ENCODE measurements at regions not wholly inside any gene's neighbourhood (a gene's known extent, or its start where the extent isn't known, plus 50 kb on each side); places are given as distances from the start of the nearest gene placed in this dataset.

DNA sequence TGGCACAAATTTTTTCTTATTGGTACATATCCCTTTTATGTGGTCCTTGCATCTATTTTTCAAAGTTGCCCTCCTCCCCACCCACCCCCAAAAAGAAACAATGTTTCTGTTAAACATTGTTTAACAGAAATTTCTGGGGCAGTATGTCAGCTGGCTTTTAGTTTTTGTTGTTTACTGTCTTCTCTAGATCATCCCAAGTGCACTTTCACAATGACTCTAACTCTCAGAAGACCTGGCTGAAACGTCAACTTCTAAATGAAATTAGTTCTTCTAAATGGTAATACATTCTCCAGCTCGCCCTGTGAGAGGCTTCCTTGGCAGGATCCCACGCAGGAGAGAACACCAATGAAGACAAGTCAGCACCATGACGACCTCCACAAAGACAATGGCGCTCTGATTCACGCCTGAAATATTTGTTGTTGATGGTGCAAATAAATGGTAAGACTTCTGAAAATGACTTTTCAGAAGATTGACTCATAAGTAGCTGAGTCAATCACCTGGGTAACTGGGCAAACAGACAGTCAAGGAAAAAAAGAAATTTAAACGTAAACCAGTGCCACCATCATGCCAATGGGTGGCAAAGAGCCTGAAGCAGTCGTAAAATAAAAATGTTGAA lies 293.7 kb downstream of the FZD1 start:
- Mint-ChIP-seq H3K27me3 (ENCODE audit: unreplicated experiment) (peaks cover 2% of the 10 kb centered on the region), H3K9me3 (ENCODE audit: unreplicated experiment) (no peaks in the 10 kb centered on the region), H3K27ac (ENCODE audit: unreplicated experiment) (no peak overlapping the region), H3K4me1 (ENCODE audit: unreplicated experiment) (no peaks in the 10 kb centered on the region), H3K36me3 (ENCODE audit: low read depth, unreplicated experiment) (no peaks in the 10 kb centered on the region), H3K4me3 (ENCODE audit: unreplicated experiment) (no peak overlapping the region)
- TF ChIP-seq, protein P1, sequence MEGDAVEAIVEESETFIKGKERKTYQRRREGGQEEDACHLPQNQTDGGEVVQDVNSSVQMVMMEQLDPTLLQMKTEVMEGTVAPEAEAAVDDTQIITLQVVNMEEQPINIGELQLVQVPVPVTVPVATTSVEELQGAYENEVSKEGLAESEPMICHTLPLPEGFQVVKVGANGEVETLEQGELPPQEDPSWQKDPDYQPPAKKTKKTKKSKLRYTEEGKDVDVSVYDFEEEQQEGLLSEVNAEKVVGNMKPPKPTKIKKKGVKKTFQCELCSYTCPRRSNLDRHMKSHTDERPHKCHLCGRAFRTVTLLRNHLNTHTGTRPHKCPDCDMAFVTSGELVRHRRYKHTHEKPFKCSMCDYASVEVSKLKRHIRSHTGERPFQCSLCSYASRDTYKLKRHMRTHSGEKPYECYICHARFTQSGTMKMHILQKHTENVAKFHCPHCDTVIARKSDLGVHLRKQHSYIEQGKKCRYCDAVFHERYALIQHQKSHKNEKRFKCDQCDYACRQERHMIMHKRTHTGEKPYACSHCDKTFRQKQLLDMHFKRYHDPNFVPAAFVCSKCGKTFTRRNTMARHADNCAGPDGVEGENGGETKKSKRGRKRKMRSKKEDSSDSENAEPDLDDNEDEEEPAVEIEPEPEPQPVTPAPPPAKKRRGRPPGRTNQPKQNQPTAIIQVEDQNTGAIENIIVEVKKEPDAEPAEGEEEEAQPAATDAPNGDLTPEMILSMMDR (IDR thresholded peaks at IDR 0.05; ENCODE audit: unreplicated experiment) = no peak
- no peak for DNase-seq (ENCODE audit: low spot score)

DNA sequence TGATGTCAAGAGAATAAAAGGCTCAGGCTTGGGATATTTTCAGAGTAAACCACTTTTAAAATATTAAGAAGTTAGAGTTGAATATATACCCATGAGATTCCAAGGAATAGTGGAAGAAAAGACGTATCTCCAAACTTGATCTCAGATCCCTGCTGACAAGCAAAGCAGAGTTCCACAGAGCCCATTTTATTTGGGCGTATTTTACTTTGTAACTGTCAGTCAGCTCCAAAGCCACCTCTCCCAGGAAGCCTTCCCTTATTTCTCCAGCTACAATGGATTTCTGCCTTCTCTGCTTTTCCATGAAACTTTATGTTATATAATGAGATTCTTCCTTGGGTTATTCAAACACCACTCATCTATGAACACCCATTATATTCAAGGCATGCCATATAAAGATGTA lies 295.7 kb downstream of the FZD1 start:
- no peaks in the 10 kb centered on the region for H3K36me3 Mint-ChIP-seq (ENCODE audit: low read depth, unreplicated experiment)
- H3K27me3 Mint-ChIP-seq (ENCODE audit: unreplicated experiment) = peaks cover 2% of the 10 kb centered on the region
- H3K9me3 Mint-ChIP-seq (ENCODE audit: unreplicated experiment) = no peaks in the 10 kb centered on the region
- TF ChIP-seq, protein P1 (IDR thresholded peaks at IDR 0.05; ENCODE audit: unreplicated experiment) = no peak
- H3K4me1 Mint-ChIP-seq (ENCODE audit: unreplicated experiment) = no peaks in the 10 kb centered on the region
- H3K27ac Mint-ChIP-seq (ENCODE audit: unreplicated experiment) = no peak overlapping the region
- no peak for DNase-seq (ENCODE audit: low spot score)
- H3K4me3 Mint-ChIP-seq (ENCODE audit: unreplicated experiment) = no peak overlapping the region

DNA sequence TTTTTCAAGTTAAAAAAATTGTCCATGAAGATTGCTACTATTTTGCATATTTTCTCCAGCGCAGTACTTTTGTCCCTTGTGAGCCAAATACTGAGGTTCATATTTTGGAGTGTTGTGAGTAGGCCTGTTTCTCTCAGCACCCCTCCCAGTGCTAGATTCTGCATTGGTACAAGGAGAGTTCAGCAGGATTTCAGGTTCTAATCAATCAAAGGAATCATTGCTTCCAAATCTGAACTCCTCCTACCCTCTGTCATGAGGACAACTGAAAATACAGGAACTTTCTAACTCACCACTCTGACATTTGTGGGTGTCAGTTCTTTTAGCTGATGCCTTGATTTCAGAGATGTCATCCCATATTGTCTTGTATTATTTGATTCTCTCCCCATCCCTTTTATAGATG lies 299.9 kb downstream of the FZD1 start:
- no peak overlapping the region for H3K27ac Mint-ChIP-seq (ENCODE audit: unreplicated experiment)
- H3K27me3 Mint-ChIP-seq (ENCODE audit: unreplicated experiment) = peaks cover 2% of the 10 kb centered on the region
- H3K36me3 Mint-ChIP-seq (ENCODE audit: low read depth, unreplicated experiment) = no peaks in the 10 kb centered on the region
- DNase-seq (ENCODE audit: low spot score) = no peak
- H3K4me1 Mint-ChIP-seq (ENCODE audit: unreplicated experiment) = no peaks in the 10 kb centered on the region
- no peak overlapping the region for H3K4me3 Mint-ChIP-seq (ENCODE audit: unreplicated experiment)
- H3K9me3 Mint-ChIP-seq (ENCODE audit: unreplicated experiment) = no peaks in the 10 kb centered on the region
- TF ChIP-seq, protein P1 (IDR thresholded peaks at IDR 0.05; ENCODE audit: unreplicated experiment) = no peak

DNA sequence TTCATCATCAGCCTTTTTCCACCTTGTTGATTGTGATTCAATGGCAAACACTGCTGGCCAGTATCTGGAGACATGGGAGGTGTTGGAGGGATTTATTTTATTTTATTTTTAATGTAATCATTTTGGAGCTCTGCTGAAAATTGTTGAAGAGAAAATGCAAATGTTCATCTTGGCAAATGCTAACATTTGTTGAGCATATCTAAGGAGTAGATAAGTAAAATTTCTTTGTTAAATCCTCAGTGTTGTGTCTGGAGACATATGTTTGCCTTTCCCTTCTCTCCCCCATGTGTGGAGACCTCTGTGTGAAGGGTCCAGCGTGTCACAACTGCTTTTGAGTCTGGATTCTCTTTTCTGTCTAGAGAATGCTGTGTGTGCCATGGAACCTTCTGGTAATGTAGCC lies 300.3 kb downstream of the FZD1 start:
- no peak overlapping the region for H3K27ac Mint-ChIP-seq (ENCODE audit: unreplicated experiment)
- no peaks in the 10 kb centered on the region for H3K4me1 Mint-ChIP-seq (ENCODE audit: unreplicated experiment)
- no peaks in the 10 kb centered on the region for H3K9me3 Mint-ChIP-seq (ENCODE audit: unreplicated experiment)
- TF ChIP-seq, protein P1 (IDR thresholded peaks at IDR 0.05; ENCODE audit: unreplicated experiment) = no peak
- no peak overlapping the region for H3K4me3 Mint-ChIP-seq (ENCODE audit: unreplicated experiment)
- no peaks in the 10 kb centered on the region for H3K36me3 Mint-ChIP-seq (ENCODE audit: low read depth, unreplicated experiment)
- H3K27me3 Mint-ChIP-seq (ENCODE audit: unreplicated experiment) = peaks cover 2% of the 10 kb centered on the region
- DNase-seq (ENCODE audit: low spot score) = no peak

DNA sequence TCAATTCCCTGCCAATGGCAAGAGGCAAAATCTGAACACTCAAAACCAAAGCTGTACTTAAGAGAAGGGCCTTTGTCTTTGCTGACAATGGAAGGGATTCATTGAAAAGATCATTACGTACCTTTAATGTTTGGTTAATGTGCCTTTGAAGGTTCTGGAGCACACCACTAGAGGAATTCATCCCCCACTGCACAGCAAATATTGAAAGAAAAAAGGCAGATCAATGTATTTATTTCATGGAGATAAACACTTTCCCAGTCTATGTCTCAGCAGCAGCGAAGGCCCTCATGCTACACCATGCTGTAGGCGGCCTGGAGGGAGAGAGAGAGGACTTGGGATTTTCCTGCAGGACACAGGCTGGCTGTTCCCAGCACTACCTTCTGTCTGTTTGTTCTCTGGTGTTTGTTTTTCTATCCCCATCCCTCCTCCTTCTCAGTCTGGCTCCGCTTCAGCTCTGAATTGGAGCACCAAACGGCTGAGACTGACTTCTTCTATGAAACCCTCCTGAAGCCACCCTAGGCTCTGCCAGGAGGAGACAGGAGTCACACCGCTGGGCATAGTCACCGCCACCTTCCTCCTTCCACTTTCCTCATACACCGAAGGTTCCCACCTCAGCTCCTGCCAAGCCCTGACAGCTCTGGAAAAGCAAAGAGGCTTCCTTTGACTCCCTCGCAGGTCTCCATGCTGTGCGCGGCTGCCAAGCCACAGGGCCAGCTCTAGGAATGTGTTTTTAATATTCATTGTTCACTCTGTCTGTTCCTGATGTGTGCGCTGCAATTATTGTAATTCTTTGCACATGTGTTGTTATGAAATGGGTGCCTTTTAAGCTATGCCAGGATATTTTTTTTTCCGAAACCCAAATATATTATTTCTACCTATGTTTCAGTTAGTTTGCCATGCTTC lies 301.5 kb downstream of the FZD1 start:
- Mint-ChIP-seq H3K36me3 (ENCODE audit: low read depth, unreplicated experiment) (no peaks in the 10 kb centered on the region), H3K9me3 (ENCODE audit: unreplicated experiment) (no peaks in the 10 kb centered on the region), H3K27me3 (ENCODE audit: unreplicated experiment) (peaks cover 2% of the 10 kb centered on the region), H3K27ac (ENCODE audit: unreplicated experiment) (no peak overlapping the region), H3K4me3 (ENCODE audit: unreplicated experiment) (no peak overlapping the region), H3K4me1 (ENCODE audit: unreplicated experiment) (no peaks in the 10 kb centered on the region)
- no peak for DNase-seq (ENCODE audit: low spot score)
- TF ChIP-seq, protein P1 (IDR thresholded peaks at IDR 0.05; ENCODE audit: unreplicated experiment) = no peak
